Hepatocyte (in vitro differentiated cells): ENCODE measurements at regions not wholly inside any gene's neighbourhood (a gene's known extent, or its start where the extent isn't known, plus 50 kb on each side); places are given as distances from the start of the nearest gene placed in this dataset.

ENCODE experiments used
- DNase-seq: peaks from one replicate; pipeline ENCODE4 v3.0.0-alpha.2; 2016; ENCODE audit warnings: low spot score
- H2AFZ ChIP-seq: fragments of 200-600 bp; sonication (generic); 2 replicates; pipeline ENCODE4 v1.6.0; 2016; ENCODE audit warnings: antibody characterized with exemption, mild to moderate bottlenecking
- H3K27ac ChIP-seq: fragments of 200-600 bp; sonication (generic); 2 replicates; pipeline ENCODE4 v1.5.1; 2016; ENCODE audit warnings: mild to moderate bottlenecking
- H3K27me3 ChIP-seq: fragments of 200-600 bp; sonication (generic); 2 replicates; pipeline ENCODE4 v1.6.1; 2016
- H3K36me3 ChIP-seq: fragments of 200-600 bp; sonication (generic); replicated peaks from 2 replicates; pipeline ENCODE4 v1.5.1; 2016; ENCODE audit warnings: low read depth; ENCODE audit not compliant: insufficient read depth
- H3K4me1 ChIP-seq: fragments of 200-600 bp; sonication (generic); 2 replicates; pipeline ENCODE4 v1.5.1; 2016; ENCODE audit warnings: mild to moderate bottlenecking, moderate library complexity; ENCODE audit not compliant: insufficient read depth
- H3K4me2 ChIP-seq: fragments of 200-600 bp; sonication (generic); 2 replicates; pipeline ENCODE4 v1.6.0; 2016
- H3K4me3 ChIP-seq: fragments of 200-600 bp; sonication (generic); 2 replicates; pipeline ENCODE4 v1.5.1; 2016; ENCODE audit warnings: mild to moderate bottlenecking
- H3K79me2 ChIP-seq: fragments of 200-600 bp; sonication (generic); 2 replicates; pipeline ENCODE4 v1.6.0; 2017; ENCODE audit warnings: mild to moderate bottlenecking
- H3K9me2 ChIP-seq: fragments of 200-600 bp; sonication (generic); replicated peaks from 2 replicates; pipeline ENCODE4 v1.6.0; 2017; ENCODE audit warnings: mild to moderate bottlenecking; ENCODE audit not compliant: insufficient read depth
- H3K9me3 ChIP-seq: fragments of 200-600 bp; sonication (generic); 2 replicates; pipeline ENCODE4 v1.5.1; 2016; ENCODE audit warnings: low read depth, mild to moderate bottlenecking
- H4K20me1 ChIP-seq: fragments of 200-600 bp; sonication (generic); 2 replicates; pipeline ENCODE4 v1.6.0; 2016; ENCODE audit warnings: mild to moderate bottlenecking; ENCODE audit not compliant: insufficient read depth, poor library complexity, severe bottlenecking
- EZH2 ChIP-seq: fragments of 200-600 bp; sonication (generic); IDR thresholded peaks from 2 replicates; pipeline ENCODE4 v1.6.1; 2016; ENCODE audit warnings: antibody characterized with exemption, mild to moderate bottlenecking, borderline replicate concordance
- EZH2phosphoT487 ChIP-seq: fragments of 200-600 bp; sonication (generic); IDR thresholded peaks from one replicate; pipeline ENCODE4 v1.6.1; 2018; ENCODE audit warnings: antibody characterized with exemption, mild to moderate bottlenecking, low read depth, moderate library complexity; ENCODE audit not compliant: unreplicated experiment, severe bottlenecking
- WGBS: methylation state at CpG from one replicate; pipeline ENCODE4 v1.1.6; 2016; ENCODE audit warnings: low lambda C conversion rate; ENCODE audit errors: missing lambda C conversion rate; 5-methylcytosine and 5-hydroxymethylcytosine counted together
- TF ChIP-seq, protein P1 (sequence below): fragments of 200-600 bp; sonication (generic); IDR thresholded peaks from 2 replicates; pipeline ENCODE4 v1.5.1; 2016; ENCODE audit warnings: antibody characterized with exemption, mild to moderate bottlenecking; ENCODE audit not compliant: poor library complexity

GRCh38 chr17:54117452-54117851 lies 294.7 kb downstream of the KIF2B start:
- Histone ChIP-seq H3K4me2 (no peak overlapping the region), H2AFZ (no peak overlapping the region), H3K79me2 (no peaks in the 10 kb centered on the region), H3K9me3 (no peaks in the 10 kb centered on the region), H3K4me1 (no peaks in the 10 kb centered on the region), H3K9me2 (no peaks in the 10 kb centered on the region), H3K27me3 (no peaks in the 10 kb centered on the region), H3K27ac (no peak overlapping the region), H3K4me3 (no peak overlapping the region), H4K20me1 (no peaks in the 10 kb centered on the region), H3K36me3 (no peaks in the 10 kb centered on the region)
- DNase-seq: no peak
- 87% methylated on average over 3 of the region's 3 CpGs for WGBS
- TF ChIP-seq EZH2 (no peak), EZH2phosphoT487 (no peak)
- TF ChIP-seq, protein P1, sequence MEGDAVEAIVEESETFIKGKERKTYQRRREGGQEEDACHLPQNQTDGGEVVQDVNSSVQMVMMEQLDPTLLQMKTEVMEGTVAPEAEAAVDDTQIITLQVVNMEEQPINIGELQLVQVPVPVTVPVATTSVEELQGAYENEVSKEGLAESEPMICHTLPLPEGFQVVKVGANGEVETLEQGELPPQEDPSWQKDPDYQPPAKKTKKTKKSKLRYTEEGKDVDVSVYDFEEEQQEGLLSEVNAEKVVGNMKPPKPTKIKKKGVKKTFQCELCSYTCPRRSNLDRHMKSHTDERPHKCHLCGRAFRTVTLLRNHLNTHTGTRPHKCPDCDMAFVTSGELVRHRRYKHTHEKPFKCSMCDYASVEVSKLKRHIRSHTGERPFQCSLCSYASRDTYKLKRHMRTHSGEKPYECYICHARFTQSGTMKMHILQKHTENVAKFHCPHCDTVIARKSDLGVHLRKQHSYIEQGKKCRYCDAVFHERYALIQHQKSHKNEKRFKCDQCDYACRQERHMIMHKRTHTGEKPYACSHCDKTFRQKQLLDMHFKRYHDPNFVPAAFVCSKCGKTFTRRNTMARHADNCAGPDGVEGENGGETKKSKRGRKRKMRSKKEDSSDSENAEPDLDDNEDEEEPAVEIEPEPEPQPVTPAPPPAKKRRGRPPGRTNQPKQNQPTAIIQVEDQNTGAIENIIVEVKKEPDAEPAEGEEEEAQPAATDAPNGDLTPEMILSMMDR: no peak

- DNase-seq: no peak
- Histone ChIP-seq H3K27ac (no peak overlapping the region), H3K27me3 (no peaks in the 10 kb centered on the region), H2AFZ (no peak overlapping the region), H3K4me2 (no peak overlapping the region), H3K79me2 (no peaks in the 10 kb centered on the region), H3K4me1 (no peaks in the 10 kb centered on the region), H3K9me2 (no peaks in the 10 kb centered on the region), H3K4me3 (no peak overlapping the region), H3K9me3 (no peaks in the 10 kb centered on the region), H3K36me3 (no peaks in the 10 kb centered on the region), H4K20me1 (no peaks in the 10 kb centered on the region)
- TF ChIP-seq EZH2phosphoT487 (no peak), EZH2 (no peak)
- TF ChIP-seq, protein P1: no peak
- 33% methylated on average over 1 of the region's 1 CpG for WGBS
These were observed 301.7 kb downstream of the KIF2B start for GRCh38 chr17:54124456-54124855.

- H3K4me3 ChIP-seq: no peak overlapping the region
- no peaks in the 10 kb centered on the region for H3K36me3 ChIP-seq
- no peaks in the 10 kb centered on the region for H3K9me2 ChIP-seq
- H3K79me2 ChIP-seq: no peaks in the 10 kb centered on the region
- no peaks in the 10 kb centered on the region for H4K20me1 ChIP-seq
- H3K4me1 ChIP-seq: no peaks in the 10 kb centered on the region
- TF ChIP-seq EZH2: no peak
- no peak for TF ChIP-seq EZH2phosphoT487
- TF ChIP-seq, protein P1: no peak
- no peak overlapping the region for H3K4me2 ChIP-seq
- H3K9me3 ChIP-seq: no peaks in the 10 kb centered on the region
- 50% methylated on average over 1 of the region's 1 CpG for WGBS
- no peaks in the 10 kb centered on the region for H3K27me3 ChIP-seq
- H3K27ac ChIP-seq: no peak overlapping the region
- H2AFZ ChIP-seq: no peak overlapping the region
- no peak for DNase-seq
These were observed 330.7 kb downstream of the KIF2B start for GRCh38 chr17:54153423-54153822.

- no peak for DNase-seq
- Histone ChIP-seq H3K4me1 (no peaks in the 10 kb centered on the region), H3K27me3 (no peaks in the 10 kb centered on the region), H3K4me3 (no peak overlapping the region), H2AFZ (no peak overlapping the region), H3K9me2 (no peaks in the 10 kb centered on the region), H4K20me1 (no peaks in the 10 kb centered on the region), H3K79me2 (no peaks in the 10 kb centered on the region), H3K9me3 (no peaks in the 10 kb centered on the region), H3K27ac (no peak overlapping the region), H3K4me2 (no peak overlapping the region), H3K36me3 (no peaks in the 10 kb centered on the region)
- no peak for TF ChIP-seq EZH2phosphoT487
- 75% methylated on average over 2 of the region's 2 CpGs for WGBS
These were observed 334.8 kb downstream of the KIF2B start for GRCh38 chr17:54157542-54157941.
